DND-41 (cell line): ENCODE measurements at regions not wholly inside any gene's neighbourhood (a gene's known extent, or its start where the extent isn't known, plus 50 kb on each side); places are given as distances from the start of the nearest gene placed in this dataset.

Experiments
- ATAC-seq: fragments of 200-7000 bp; cut with Tn5 transposase; 3 replicates; pipeline ENCODE4 v1.9.1; 2021; ENCODE audit warnings: low read depth; ENCODE audit not compliant: insufficient read depth
- DNase-seq: peaks from one replicate; pipeline ENCODE4 v3.0.0-alpha.2; 2020
- H2AFZ ChIP-seq: 2 replicates; pipeline ENCODE4 v1.6.0; 2012; ENCODE audit warnings: low read depth, low read length
- H3K27ac ChIP-seq: 2 replicates; pipeline ENCODE4 v1.5.1; 2012; ENCODE audit warnings: low read length, inconsistent platforms
- H3K27me3 ChIP-seq: fragments of 200-600 bp; sonication (generic); 2 replicates; pipeline ENCODE4 v1.6.0; 2012; ENCODE audit warnings: low read length, mild to moderate bottlenecking, inconsistent platforms; ENCODE audit not compliant: insufficient read depth, poor library complexity
- H3K36me3 ChIP-seq: 2 replicates; pipeline ENCODE4 v1.5.1; 2012; ENCODE audit warnings: low read length, inconsistent platforms; ENCODE audit not compliant: insufficient read depth
- H3K4me1 ChIP-seq: 2 replicates; pipeline ENCODE4 v1.5.1; 2012; ENCODE audit warnings: mild to moderate bottlenecking, low read length; ENCODE audit not compliant: insufficient read depth
- H3K4me2 ChIP-seq: 2 replicates; pipeline ENCODE4 v1.6.0; 2012; ENCODE audit warnings: mild to moderate bottlenecking, moderate library complexity, low read length, inconsistent platforms; ENCODE audit not compliant: insufficient read depth
- H3K4me3 ChIP-seq, 2 experiments: fragments of 200-600 bp in 1 of 2; shearing (Covaris generic) in 1 of 2; 2 replicates each; pipeline ENCODE4 v1.5.1; 2012 to 2016; ENCODE audit warnings: inconsistent platforms in 2 of 2, low read length in 2 of 2, mild to moderate bottlenecking in 2 of 2, low read depth in 1 of 2, moderate library complexity in 1 of 2
- H3K79me2 ChIP-seq: 2 replicates; pipeline ENCODE4 v1.6.0; 2012; ENCODE audit warnings: low read length, inconsistent platforms; ENCODE audit not compliant: insufficient read depth
- H3K9ac ChIP-seq: 2 replicates; pipeline ENCODE4 v1.6.0; 2012; ENCODE audit warnings: low read depth, mild to moderate bottlenecking, inconsistent platforms, low read length, moderate library complexity
- H3K9me3 ChIP-seq: 2 replicates; pipeline ENCODE4 v1.5.1; 2012; ENCODE audit warnings: low read length, moderate library complexity, mild to moderate bottlenecking, inconsistent platforms; ENCODE audit not compliant: insufficient read depth, severe bottlenecking
- H4K20me1 ChIP-seq: 2 replicates; pipeline ENCODE4 v1.6.0; 2012; ENCODE audit warnings: low read length; ENCODE audit not compliant: insufficient read depth
- EZH2 ChIP-seq: IDR thresholded peaks from 3 replicates; pipeline ENCODE4 v1.6.1; 2012; ENCODE audit warnings: borderline replicate concordance, low read depth, mild to moderate bottlenecking, moderate library complexity, low read length, inconsistent platforms; ENCODE audit not compliant: severe bottlenecking
- TF ChIP-seq, protein P1 (sequence below): IDR thresholded peaks from 2 replicates; pipeline ENCODE4 v1.5.1; 2012; ENCODE audit warnings: borderline replicate concordance, low read length, moderate library complexity, mild to moderate bottlenecking; ENCODE audit not compliant: poor library complexity, severe bottlenecking; ENCODE audit errors: extremely low read depth

DNA sequence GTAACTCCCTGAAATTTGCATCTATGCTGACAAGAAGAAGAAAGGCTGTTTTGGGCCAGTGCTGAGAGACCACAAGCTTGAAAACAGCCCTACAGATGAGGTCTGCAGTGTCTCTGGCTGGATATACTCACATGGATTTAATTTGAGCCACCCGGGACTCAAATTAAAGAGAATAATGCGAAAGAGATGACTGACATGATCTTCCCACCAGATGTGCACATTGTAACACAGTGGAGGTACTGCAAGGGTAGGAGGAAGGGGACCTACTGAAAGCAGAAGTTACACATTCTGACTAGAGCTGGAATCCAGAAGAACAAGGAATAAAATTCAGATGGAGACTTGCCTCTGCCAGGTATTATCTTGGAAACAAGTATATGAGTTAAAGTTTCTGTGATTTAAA, 728.3 kb upstream of the SGO1 start:
- Histone ChIP-seq H3K4me1 (no peaks in the 10 kb centered on the region), H3K36me3 (no peaks in the 10 kb centered on the region), H3K4me3 (no peak overlapping the region), H3K4me2 (no peak overlapping the region), H3K27me3 (no peaks in the 10 kb centered on the region), H3K27ac (no peak overlapping the region), H3K9me3 (no peaks in the 10 kb centered on the region), H3K9ac (no peak overlapping the region), H3K79me2 (no peaks in the 10 kb centered on the region), H4K20me1 (no peaks in the 10 kb centered on the region), H2AFZ (no peak overlapping the region)
- ATAC-seq (no peak), DNase-seq (no peak)
- TF ChIP-seq, protein P1, sequence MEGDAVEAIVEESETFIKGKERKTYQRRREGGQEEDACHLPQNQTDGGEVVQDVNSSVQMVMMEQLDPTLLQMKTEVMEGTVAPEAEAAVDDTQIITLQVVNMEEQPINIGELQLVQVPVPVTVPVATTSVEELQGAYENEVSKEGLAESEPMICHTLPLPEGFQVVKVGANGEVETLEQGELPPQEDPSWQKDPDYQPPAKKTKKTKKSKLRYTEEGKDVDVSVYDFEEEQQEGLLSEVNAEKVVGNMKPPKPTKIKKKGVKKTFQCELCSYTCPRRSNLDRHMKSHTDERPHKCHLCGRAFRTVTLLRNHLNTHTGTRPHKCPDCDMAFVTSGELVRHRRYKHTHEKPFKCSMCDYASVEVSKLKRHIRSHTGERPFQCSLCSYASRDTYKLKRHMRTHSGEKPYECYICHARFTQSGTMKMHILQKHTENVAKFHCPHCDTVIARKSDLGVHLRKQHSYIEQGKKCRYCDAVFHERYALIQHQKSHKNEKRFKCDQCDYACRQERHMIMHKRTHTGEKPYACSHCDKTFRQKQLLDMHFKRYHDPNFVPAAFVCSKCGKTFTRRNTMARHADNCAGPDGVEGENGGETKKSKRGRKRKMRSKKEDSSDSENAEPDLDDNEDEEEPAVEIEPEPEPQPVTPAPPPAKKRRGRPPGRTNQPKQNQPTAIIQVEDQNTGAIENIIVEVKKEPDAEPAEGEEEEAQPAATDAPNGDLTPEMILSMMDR: no peak
- no peak for TF ChIP-seq EZH2

GRCh38 chr3:20912406-20912805, 726.4 kb upstream of the SGO1 start:
- no peak for ATAC-seq
- Histone ChIP-seq H3K4me1 (no peaks in the 10 kb centered on the region), H4K20me1 (no peaks in the 10 kb centered on the region), H3K4me3 (no peak overlapping the region), H3K36me3 (no peaks in the 10 kb centered on the region), H3K9ac (no peak overlapping the region), H3K4me2 (no peak overlapping the region), H2AFZ (no peak overlapping the region), H3K27ac (no peak overlapping the region), H3K27me3 (no peaks in the 10 kb centered on the region), H3K79me2 (no peaks in the 10 kb centered on the region), H3K9me3 (no peaks in the 10 kb centered on the region)
- no peak for TF ChIP-seq EZH2
- TF ChIP-seq, protein P1: no peak
- no peak for DNase-seq

GRCh38 chr3:20909511-20909910, 723.5 kb upstream of the SGO1 start:
- no peak overlapping the region for H3K4me3 ChIP-seq
- no peak overlapping the region for H2AFZ ChIP-seq
- DNase-seq (no peak), ATAC-seq (no peak)
- no peaks in the 10 kb centered on the region for H3K79me2 ChIP-seq
- TF ChIP-seq, protein P1: no peak
- TF ChIP-seq EZH2: no peak
- H3K4me2 ChIP-seq: no peak overlapping the region
- H3K9me3 ChIP-seq: no peaks in the 10 kb centered on the region
- no peaks in the 10 kb centered on the region for H3K27me3 ChIP-seq
- H3K36me3 ChIP-seq: no peaks in the 10 kb centered on the region
- H3K4me1 ChIP-seq: no peaks in the 10 kb centered on the region
- H4K20me1 ChIP-seq: no peaks in the 10 kb centered on the region
- H3K9ac ChIP-seq: no peak overlapping the region
- no peak overlapping the region for H3K27ac ChIP-seq
